ENCODE measurements at regions not wholly inside any gene's neighbourhood (a gene's known extent, or its start where the extent isn't known, plus 50 kb on each side); places are given as distances from the start of the nearest gene placed in this dataset.
"Not testable (repeated sequence)": the region's sequence is repeated elsewhere in the genome, so short reads cannot be mapped to it uniquely, and the experiment has no call there.

GRCh38 chr7:65797566-65797965 lies 75.3 kb upstream of the VKORC1L1 start:
- not testable (repeated sequence) for TF ChIP-seq CTCF (conservative IDR thresholded peaks at IDR 0.05; ENCODE audit: low read depth, low read length); CEBPB (IDR thresholded peaks at IDR 0.05; ENCODE audit: low read depth, low read length); SMC3 (IDR thresholded peaks at IDR 0.05; ENCODE audit: low read depth, low read length); BHLHE40 (IDR thresholded peaks at IDR 0.05; ENCODE audit: low read depth, low read length)

Measured in IMR-90 (cell line).